ENCODE measurements at regions not wholly inside any gene's neighbourhood (a gene's known extent, or its start where the extent isn't known, plus 50 kb on each side); places are given as distances from the start of the nearest gene placed in this dataset.

GRCh38 chrX:16039363-16039762 lies 84.0 kb upstream of the GRPR start:
- H3K27ac ChIP-seq, result no peak overlapping the region
- no peak for TF ChIP-seq ZFX (IDR thresholded peaks at IDR 0.05; ENCODE audit: borderline replicate concordance)
- TF ChIP-seq, protein P1, sequence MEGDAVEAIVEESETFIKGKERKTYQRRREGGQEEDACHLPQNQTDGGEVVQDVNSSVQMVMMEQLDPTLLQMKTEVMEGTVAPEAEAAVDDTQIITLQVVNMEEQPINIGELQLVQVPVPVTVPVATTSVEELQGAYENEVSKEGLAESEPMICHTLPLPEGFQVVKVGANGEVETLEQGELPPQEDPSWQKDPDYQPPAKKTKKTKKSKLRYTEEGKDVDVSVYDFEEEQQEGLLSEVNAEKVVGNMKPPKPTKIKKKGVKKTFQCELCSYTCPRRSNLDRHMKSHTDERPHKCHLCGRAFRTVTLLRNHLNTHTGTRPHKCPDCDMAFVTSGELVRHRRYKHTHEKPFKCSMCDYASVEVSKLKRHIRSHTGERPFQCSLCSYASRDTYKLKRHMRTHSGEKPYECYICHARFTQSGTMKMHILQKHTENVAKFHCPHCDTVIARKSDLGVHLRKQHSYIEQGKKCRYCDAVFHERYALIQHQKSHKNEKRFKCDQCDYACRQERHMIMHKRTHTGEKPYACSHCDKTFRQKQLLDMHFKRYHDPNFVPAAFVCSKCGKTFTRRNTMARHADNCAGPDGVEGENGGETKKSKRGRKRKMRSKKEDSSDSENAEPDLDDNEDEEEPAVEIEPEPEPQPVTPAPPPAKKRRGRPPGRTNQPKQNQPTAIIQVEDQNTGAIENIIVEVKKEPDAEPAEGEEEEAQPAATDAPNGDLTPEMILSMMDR (IDR thresholded peaks at IDR 0.05), result no peak

DNA sequence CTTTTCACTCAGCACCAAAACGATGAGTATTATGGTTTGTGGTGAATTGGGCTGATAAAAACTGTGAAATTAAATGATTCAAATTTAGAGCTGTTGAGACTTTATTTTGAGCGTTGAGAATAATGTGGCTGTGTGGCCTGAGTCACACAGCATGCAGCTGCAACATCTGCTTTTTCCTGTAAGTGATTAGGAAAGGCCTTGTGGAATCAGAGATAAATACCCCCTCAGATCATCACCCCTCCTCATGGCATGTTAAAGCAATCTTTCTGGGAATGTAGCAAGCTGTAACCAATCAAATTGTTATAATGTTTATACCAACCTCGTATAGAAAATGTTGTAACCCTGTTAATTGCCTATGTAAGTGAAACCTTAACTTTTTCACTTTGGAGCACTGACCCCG lies 90.0 kb upstream of the GRPR start:
- no peak overlapping the region for H3K27ac ChIP-seq
- no peak for TF ChIP-seq ZFX (IDR thresholded peaks at IDR 0.05; ENCODE audit: borderline replicate concordance)
- TF ChIP-seq, protein P1 (IDR thresholded peaks at IDR 0.05), result no peak

DNA sequence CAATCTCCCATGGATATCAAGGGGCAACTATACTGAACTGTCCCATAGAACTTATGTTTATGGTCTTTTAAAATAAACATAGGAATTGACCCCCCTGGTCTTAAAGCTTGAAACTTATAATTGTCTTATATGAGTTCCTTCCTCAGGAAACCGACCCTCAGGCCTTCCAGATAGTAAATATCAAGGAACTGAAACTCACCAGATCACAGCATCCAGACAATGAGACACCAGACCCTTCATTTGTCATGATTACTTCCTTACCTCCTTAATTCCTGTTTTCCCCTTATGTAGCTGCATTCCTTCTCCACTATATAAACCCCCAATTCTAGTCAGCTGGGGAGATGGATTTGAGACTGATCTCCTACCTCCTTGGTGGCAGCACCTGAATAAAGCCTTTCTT lies 94.8 kb upstream of the GRPR start:
- TF ChIP-seq ZFX (IDR thresholded peaks at IDR 0.05; ENCODE audit: borderline replicate concordance), result no peak
- TF ChIP-seq, protein P1 (IDR thresholded peaks at IDR 0.05), result no peak
- no peak overlapping the region for H3K27ac ChIP-seq

GRCh38 chrX:16023790-16024734 lies 99.3 kb upstream of the GRPR start:
- TF ChIP-seq, protein P1 (IDR thresholded peaks at IDR 0.05), result no peak
- no peak for TF ChIP-seq ZFX (IDR thresholded peaks at IDR 0.05; ENCODE audit: borderline replicate concordance)
- H3K27ac ChIP-seq, result no peak overlapping the region

DNA sequence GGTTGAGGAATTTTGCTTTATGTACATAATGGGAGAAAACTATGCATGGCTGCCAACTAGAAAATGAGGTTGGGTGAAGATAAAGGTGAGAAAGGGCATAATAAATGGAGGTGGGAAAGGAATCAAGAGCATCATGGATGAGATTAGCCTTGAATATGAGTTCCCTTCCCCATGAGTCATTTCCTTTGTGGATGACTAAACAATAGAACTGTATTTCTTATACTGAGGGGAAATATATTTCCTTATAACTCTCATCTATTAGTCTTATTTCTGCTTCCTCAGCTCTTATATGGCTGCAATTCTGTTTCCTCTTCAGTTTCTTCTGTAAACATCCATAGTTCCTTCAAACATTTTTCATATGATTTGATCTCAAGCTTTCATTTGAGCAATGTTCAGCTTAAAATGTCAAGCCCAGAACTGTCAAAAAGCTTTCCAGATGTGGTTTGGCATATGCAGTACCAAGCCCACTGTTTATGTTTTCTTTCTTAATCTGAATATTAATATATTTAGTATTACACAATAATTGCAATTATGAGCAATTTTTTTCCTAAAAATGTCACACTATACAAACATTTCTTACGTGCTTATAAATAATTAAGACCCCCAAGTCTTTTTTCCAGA lies 100.7 kb upstream of the GRPR start:
- TF ChIP-seq, protein P1 (IDR thresholded peaks at IDR 0.05), result no peak
- no peak for TF ChIP-seq ZFX (IDR thresholded peaks at IDR 0.05; ENCODE audit: borderline replicate concordance)
- H3K27ac ChIP-seq, result no peak overlapping the region

DNA sequence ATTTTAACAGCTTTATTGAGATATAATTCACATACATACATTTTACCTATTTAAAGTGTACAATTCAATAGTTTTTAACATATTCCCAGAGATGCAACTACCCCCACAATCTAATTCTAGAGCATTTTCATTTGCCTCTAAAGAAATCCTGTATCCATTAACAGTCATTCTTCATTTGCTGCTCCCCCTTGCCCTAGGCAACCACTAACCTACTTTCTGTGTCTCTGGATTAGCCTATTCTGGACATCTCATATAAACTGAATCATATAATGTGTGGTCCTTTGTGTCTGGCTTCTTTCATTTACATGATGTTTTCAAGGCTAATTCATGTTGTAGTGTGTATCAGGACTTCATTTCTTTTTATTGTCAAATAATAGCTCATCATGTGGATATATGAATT lies 105.1 kb upstream of the GRPR start:
- TF ChIP-seq, protein P1 (IDR thresholded peaks at IDR 0.05), result no peak
- TF ChIP-seq ZFX (IDR thresholded peaks at IDR 0.05; ENCODE audit: borderline replicate concordance), result no peak

DNA sequence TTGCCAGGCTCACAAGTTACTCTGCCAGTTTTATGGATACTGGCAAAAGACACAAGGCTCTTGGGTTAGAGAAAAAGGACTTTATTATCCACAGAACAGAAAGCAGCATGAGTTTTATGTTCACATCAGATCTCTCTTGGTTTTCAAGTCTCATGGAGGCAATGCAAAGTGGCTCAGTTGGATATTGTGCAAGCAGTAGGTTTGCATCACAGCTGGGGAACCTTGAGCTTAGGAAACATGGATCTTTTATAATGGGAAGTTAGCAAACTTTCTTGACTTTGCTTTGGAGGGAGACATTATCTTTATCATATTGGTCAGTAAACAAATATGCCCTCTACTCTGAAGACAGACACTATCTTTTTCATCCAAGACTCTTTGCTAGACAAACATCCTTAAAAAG lies 109.2 kb upstream of the GRPR start:
- TF ChIP-seq, protein P1 (IDR thresholded peaks at IDR 0.05), result no peak
- TF ChIP-seq ZFX (IDR thresholded peaks at IDR 0.05; ENCODE audit: borderline replicate concordance), result no peak
- no peak overlapping the region for H3K27ac ChIP-seq

More for the DNA sequence above, 105.1 kb upstream of the GRPR start:
- H3K27ac ChIP-seq, result no peak overlapping the region
